ENCODE measurements at regions not wholly inside any gene's neighbourhood (a gene's known extent, or its start where the extent isn't known, plus 50 kb on each side); places are given as distances from the start of the nearest gene placed in this dataset.

GRCh38 chr5:164600929-164601535 is 1095.6 kb downstream of the MAT2B start:
- DNase-seq (ENCODE audit: low spot score): no peak
- TF ChIP-seq CTCF (IDR thresholded peaks at IDR 0.05): no peak
- Histone ChIP-seq H3K27ac (no peak overlapping the region), H3K4me3 (no peak overlapping the region), H3K36me3 (no peaks in the 10 kb centered on the region), H3K9me3 (no peaks in the 10 kb centered on the region), H3K4me1 (no peaks in the 10 kb centered on the region), H3K27me3 (no peaks in the 10 kb centered on the region)

GRCh38 chr5:164608507-164608906 is 1103.1 kb downstream of the MAT2B start:
- H3K36me3 ChIP-seq: no peaks in the 10 kb centered on the region
- no peaks in the 10 kb centered on the region for H3K9me3 ChIP-seq
- no peaks in the 10 kb centered on the region for H3K27me3 ChIP-seq
- no peak for TF ChIP-seq CTCF (IDR thresholded peaks at IDR 0.05)
- no peak for DNase-seq (ENCODE audit: low spot score)
- H3K27ac ChIP-seq: no peak overlapping the region
- no peaks in the 10 kb centered on the region for H3K4me1 ChIP-seq
- no peak overlapping the region for H3K4me3 ChIP-seq

- Histone ChIP-seq H3K9me3 (no peaks in the 10 kb centered on the region), H3K36me3 (no peaks in the 10 kb centered on the region), H3K27ac (no peak overlapping the region), H3K4me3 (no peak overlapping the region), H3K27me3 (no peaks in the 10 kb centered on the region), H3K4me1 (no peaks in the 10 kb centered on the region)
- no peak for DNase-seq (ENCODE audit: low spot score)
- TF ChIP-seq CTCF (IDR thresholded peaks at IDR 0.05): no peak
These were observed 1105.0 kb downstream of the MAT2B start for GRCh38 chr5:164610374-164610773.

GRCh38 chr5:164614707-164615106 is 1109.3 kb downstream of the MAT2B start:
- no peak for TF ChIP-seq CTCF (IDR thresholded peaks at IDR 0.05)
- Histone ChIP-seq H3K4me3 (no peak overlapping the region), H3K27me3 (no peaks in the 10 kb centered on the region), H3K27ac (no peak overlapping the region), H3K9me3 (no peaks in the 10 kb centered on the region), H3K36me3 (no peaks in the 10 kb centered on the region), H3K4me1 (no peaks in the 10 kb centered on the region)
- no peak for DNase-seq (ENCODE audit: low spot score)

- H3K36me3 ChIP-seq: no peaks in the 10 kb centered on the region
- no peaks in the 10 kb centered on the region for H3K27me3 ChIP-seq
- H3K9me3 ChIP-seq: no peaks in the 10 kb centered on the region
- no peak overlapping the region for H3K27ac ChIP-seq
- no peak for TF ChIP-seq CTCF (IDR thresholded peaks at IDR 0.05)
- no peaks in the 10 kb centered on the region for H3K4me1 ChIP-seq
- no peak overlapping the region for H3K4me3 ChIP-seq
- no peak for DNase-seq (ENCODE audit: low spot score)
These were observed 1111.9 kb downstream of the MAT2B start for GRCh38 chr5:164617290-164617689.

- no peak for TF ChIP-seq CTCF (IDR thresholded peaks at IDR 0.05)
These were observed 1121.6 kb downstream of the MAT2B start for GRCh38 chr5:164627021-164627420.

More at GRCh38 chr5:164627021-164627420, 1121.6 kb downstream of the MAT2B start:
- H3K27ac ChIP-seq: no peak overlapping the region
- no peaks in the 10 kb centered on the region for H3K9me3 ChIP-seq
- no peaks in the 10 kb centered on the region for H3K36me3 ChIP-seq
- no peaks in the 10 kb centered on the region for H3K4me1 ChIP-seq
- no peak for DNase-seq (ENCODE audit: low spot score)
- H3K4me3 ChIP-seq: no peak overlapping the region
- H3K27me3 ChIP-seq: no peaks in the 10 kb centered on the region
